ENCODE measurements at regions not wholly inside any gene's neighbourhood (a gene's known extent, or its start where the extent isn't known, plus 50 kb on each side); places are given as distances from the start of the nearest gene placed in this dataset.

DNA sequence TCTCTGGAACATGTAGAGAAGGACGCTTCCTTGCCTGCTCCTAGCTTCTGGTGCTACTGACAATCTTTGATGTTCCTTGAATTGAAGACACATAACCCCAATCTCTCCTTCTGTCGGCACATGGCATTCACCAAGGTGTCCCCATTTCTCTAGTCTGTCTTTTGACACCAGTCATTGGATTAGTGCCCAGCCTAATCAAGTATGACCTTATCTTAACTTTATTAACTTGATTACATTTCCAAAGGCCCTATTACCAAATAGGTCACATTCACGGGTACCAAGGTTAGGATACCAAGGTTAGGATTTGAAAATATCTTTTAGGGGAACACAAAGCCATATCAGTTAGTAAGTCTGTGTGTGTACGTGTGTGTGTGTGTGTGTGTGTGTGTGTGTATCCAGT lies 377.9 kb downstream of the CMPK2 start:
- H3K9me3 Mint-ChIP-seq = no peaks in the 10 kb centered on the region
- peaks cover 3% of the 10 kb centered on the region for H3K27me3 Mint-ChIP-seq
- no peak for ATAC-seq (ENCODE audit: low read depth)
- H3K36me3 Mint-ChIP-seq = no peaks in the 10 kb centered on the region
- POLR2A ChIA-PET = no interaction called here
- no peaks in the 10 kb centered on the region for H3K4me1 Mint-ChIP-seq
- H3K27ac Mint-ChIP-seq = no peak overlapping the region
- no peak for DNase-seq
- no peak overlapping the region for H3K4me3 Mint-ChIP-seq

DNA sequence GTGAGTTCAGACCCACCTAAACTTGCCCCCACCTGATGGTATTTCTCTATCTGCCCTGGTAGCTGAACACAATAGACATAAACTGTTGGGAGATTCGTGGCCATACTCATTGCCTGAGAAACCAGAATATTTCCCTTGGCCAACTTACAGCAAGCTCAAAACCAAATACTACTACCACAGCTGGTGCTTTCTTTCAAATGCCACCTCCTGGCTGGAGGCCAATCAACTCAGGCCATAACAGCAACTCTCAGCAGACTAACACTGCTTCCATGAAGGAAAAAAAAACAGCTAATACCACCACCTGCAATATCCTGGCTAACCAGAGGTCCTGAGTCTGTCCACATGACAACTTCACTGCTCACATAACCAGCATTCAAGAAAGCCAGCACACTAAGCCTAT lies 373.1 kb downstream of the CMPK2 start:
- DNase-seq = no peak
- no peaks in the 10 kb centered on the region for H3K36me3 Mint-ChIP-seq

DNA sequence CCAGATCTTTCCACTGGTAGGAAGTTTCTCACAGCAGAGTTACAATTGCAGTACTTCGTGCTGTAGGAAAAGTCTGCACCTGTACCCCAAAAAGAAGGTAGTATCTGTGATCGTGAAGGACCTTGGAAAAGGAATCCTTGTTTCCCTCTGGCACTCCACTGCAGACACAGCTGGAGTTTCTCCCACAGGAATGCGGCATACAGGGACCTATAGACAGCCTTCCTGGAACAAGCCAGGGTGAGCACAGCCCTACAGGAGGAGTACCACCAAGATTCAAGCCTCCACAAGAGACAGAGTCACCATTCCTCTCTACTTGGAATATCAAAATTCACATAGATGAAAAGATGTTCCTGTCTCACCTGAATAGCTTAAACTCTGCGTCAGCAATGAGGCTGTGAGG lies 372.4 kb downstream of the CMPK2 start:
- DNase-seq (no peak), ATAC-seq (ENCODE audit: low read depth) (no peak)
- Mint-ChIP-seq H3K9me3 (no peaks in the 10 kb centered on the region), H3K36me3 (no peaks in the 10 kb centered on the region), H3K4me1 (no peaks in the 10 kb centered on the region), H3K27ac (no peak overlapping the region), H3K4me3 (no peak overlapping the region), H3K27me3 (no peaks in the 10 kb centered on the region)
- POLR2A ChIA-PET = no interaction called here

More for the DNA sequence above, 373.1 kb downstream of the CMPK2 start:
- no peaks in the 10 kb centered on the region for H3K9me3 Mint-ChIP-seq
- POLR2A ChIA-PET = no interaction called here
- no peak for ATAC-seq (ENCODE audit: low read depth)
- H3K27ac Mint-ChIP-seq = no peak overlapping the region
- H3K4me1 Mint-ChIP-seq = no peaks in the 10 kb centered on the region
- no peaks in the 10 kb centered on the region for H3K27me3 Mint-ChIP-seq
- H3K4me3 Mint-ChIP-seq = no peak overlapping the region

DNA sequence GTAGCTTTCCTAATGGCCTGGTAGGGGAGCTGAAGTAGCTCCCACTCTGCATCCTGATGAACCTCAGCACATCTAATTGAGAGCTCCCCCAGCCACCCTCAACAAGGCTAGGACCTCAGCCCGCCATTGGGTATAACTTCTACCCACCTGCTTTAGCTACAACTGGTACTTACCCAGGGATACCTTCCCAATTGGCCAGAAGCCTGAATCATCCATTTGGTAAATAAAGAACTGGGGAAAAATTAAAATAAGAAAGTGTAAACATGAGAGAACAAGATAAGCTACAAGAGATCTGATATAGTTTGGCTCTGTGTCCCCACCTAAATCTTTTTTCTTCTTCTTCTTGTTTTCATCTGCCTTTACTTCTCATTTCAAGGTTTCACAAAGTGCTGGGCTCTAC lies 372.0 kb downstream of the CMPK2 start:
- Mint-ChIP-seq H3K27me3 (no peaks in the 10 kb centered on the region), H3K9me3 (no peaks in the 10 kb centered on the region), H3K36me3 (no peaks in the 10 kb centered on the region), H3K4me1 (no peaks in the 10 kb centered on the region), H3K27ac (no peak overlapping the region), H3K4me3 (no peak overlapping the region)
- DNase-seq (no peak), ATAC-seq (ENCODE audit: low read depth) (no peak)
- POLR2A ChIA-PET = no interaction called here

DNA sequence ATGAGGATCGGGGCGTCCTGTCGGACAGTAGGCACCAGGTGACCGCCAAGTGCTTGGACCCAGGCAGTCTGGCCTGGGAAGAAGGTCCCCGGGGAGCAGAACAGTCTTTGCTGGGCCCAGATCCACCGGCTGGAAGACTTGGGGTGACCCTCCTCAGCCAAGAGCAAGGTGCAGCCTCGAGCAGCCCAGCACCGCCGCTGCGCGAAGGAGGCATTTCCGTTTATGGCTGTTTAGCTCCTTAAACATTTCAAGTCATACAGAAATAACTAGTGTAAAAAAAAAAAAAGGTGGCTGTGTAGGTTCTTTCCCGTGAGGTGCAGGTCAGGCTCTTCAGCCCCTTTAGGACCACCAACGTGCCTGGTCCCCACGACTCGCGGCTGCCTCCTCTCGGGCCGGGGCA lies 370.2 kb downstream of the CMPK2 start:
- H3K4me1 Mint-ChIP-seq = no peaks in the 10 kb centered on the region
- H3K4me3 Mint-ChIP-seq = no peak overlapping the region
- ATAC-seq (ENCODE audit: low read depth) (no peak), DNase-seq (no peak)
- POLR2A ChIA-PET = no interaction called here
- no peaks in the 10 kb centered on the region for H3K36me3 Mint-ChIP-seq
- H3K9me3 Mint-ChIP-seq = no peaks in the 10 kb centered on the region
- no peak overlapping the region for H3K27ac Mint-ChIP-seq
- H3K27me3 Mint-ChIP-seq = no peaks in the 10 kb centered on the region

DNA sequence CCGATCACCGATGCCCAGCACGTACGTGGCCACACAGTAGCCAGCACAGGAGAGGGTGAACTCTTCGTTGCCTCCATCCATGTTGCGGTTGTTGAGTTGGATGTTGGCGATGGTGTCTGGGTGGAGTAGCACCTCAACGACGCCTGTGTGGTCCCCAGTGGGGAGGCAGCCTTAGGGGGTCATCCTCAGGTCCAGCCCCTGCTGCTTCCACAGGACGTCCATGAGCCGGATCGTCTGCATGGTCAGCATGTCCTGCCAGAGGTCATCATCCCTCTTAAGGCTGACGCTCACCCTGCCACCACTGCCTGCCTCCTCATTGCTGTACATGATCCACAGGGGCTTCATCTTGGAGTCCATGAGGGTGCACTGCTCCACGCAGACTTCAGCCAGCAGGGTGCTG lies 369.3 kb downstream of the CMPK2 start:
- no peaks in the 10 kb centered on the region for H3K36me3 Mint-ChIP-seq
- no peak overlapping the region for H3K27ac Mint-ChIP-seq
- no peaks in the 10 kb centered on the region for H3K4me1 Mint-ChIP-seq
- H3K4me3 Mint-ChIP-seq = no peak overlapping the region
- H3K27me3 Mint-ChIP-seq = no peaks in the 10 kb centered on the region
- POLR2A ChIA-PET = no interaction called here
- H3K9me3 Mint-ChIP-seq = no peaks in the 10 kb centered on the region
- no peak for ATAC-seq (ENCODE audit: low read depth)
- no peak for DNase-seq

DNA sequence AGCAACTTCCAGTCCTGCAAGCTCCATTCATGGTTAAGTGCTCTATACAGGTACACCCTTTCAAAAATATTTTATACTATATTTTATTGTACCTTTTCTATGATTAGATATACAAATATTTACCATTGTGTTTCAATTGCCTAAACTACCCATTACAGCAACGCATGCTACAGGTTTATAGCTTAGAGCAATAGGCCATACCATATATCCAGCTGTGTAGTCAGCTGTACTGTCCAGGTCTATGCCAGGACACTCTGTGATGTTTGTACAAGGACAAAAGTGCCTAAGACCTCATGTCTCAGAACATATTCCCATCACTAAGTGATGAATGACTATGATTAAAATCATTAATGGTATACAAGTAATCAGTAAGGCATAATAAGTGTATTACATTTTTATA lies 368.7 kb downstream of the CMPK2 start:
- no peak overlapping the region for H3K4me3 Mint-ChIP-seq
- no peaks in the 10 kb centered on the region for H3K9me3 Mint-ChIP-seq
- no peaks in the 10 kb centered on the region for H3K4me1 Mint-ChIP-seq
- ATAC-seq (ENCODE audit: low read depth) = no peak
- no peaks in the 10 kb centered on the region for H3K36me3 Mint-ChIP-seq
- H3K27me3 Mint-ChIP-seq = no peaks in the 10 kb centered on the region
- H3K27ac Mint-ChIP-seq = no peak overlapping the region
- DNase-seq = no peak
- POLR2A ChIA-PET = no interaction called here

DNA sequence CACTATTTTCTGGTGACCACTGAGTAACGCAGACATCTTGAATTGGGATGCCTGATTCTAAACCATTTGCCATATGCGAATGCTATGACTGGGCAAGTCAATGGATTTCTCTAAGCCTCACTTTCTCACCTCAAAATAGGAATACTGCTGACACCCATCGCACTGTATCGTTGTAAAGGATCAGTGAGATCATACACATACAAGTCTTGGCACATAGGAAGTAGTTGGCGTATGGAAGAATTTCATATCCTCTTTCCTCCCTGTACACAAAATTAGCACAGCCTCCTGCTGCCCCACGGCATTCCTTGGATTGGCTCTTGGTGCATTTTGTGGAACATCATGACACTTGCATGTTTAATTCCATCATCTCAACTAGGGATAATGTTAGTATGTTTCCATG lies 366.9 kb downstream of the CMPK2 start:
- DNase-seq = no peak
- H3K36me3 Mint-ChIP-seq = no peaks in the 10 kb centered on the region

DNA sequence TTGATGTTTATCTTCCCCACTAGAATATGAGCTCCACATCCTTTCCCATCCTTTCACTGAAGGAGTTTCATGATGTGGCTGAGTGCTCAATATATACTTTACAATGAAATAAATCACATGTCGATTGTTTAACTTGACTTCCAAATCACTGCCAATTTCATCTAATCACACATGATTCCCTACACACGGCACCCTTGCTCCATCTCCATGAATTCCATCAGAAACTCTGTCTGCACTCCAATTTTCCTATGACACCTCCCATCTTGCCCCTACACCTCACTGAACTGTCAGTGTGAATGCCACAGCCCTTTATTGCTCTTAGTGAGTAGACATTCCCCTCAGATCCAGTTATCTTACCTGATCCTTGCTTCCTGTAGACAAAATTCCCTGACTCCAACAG lies 366.0 kb downstream of the CMPK2 start:
- Mint-ChIP-seq H3K27me3 (no peaks in the 10 kb centered on the region), H3K9me3 (no peaks in the 10 kb centered on the region), H3K4me3 (no peak overlapping the region), H3K36me3 (no peaks in the 10 kb centered on the region), H3K4me1 (no peaks in the 10 kb centered on the region), H3K27ac (no peak overlapping the region)
- ATAC-seq (ENCODE audit: low read depth) = no peak
- DNase-seq = no peak
- POLR2A ChIA-PET = no interaction called here

More for the DNA sequence above, 366.9 kb downstream of the CMPK2 start:
- H3K4me3 Mint-ChIP-seq = no peak overlapping the region
- POLR2A ChIA-PET = no interaction called here
- H3K27me3 Mint-ChIP-seq = no peaks in the 10 kb centered on the region
- no peaks in the 10 kb centered on the region for H3K9me3 Mint-ChIP-seq
- no peaks in the 10 kb centered on the region for H3K4me1 Mint-ChIP-seq
- ATAC-seq (ENCODE audit: low read depth) = no peak
- no peak overlapping the region for H3K27ac Mint-ChIP-seq

DNA sequence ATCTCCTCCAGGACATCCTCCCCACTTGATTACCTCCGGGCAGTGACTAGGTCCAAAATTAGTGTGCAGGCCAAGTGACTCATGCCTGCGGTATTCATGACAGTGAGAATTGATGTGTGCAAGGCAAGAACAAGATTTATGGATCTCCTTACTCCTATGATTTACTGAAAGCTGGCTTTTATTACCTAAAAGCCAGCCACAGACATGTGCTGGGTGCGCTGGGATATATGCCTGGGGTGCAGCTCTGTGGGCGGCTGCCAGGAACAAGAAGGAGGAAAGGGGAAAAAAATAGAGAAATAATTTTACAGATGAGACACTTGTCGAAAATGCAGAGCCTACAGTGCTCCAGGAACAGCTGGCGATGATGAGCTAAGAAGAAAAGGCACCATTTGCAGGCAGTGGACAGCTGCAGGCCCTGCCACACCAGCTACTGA lies 359.3 kb downstream of the CMPK2 start:
- no peaks in the 10 kb centered on the region for H3K36me3 Mint-ChIP-seq
- DNase-seq = no peak

DNA sequence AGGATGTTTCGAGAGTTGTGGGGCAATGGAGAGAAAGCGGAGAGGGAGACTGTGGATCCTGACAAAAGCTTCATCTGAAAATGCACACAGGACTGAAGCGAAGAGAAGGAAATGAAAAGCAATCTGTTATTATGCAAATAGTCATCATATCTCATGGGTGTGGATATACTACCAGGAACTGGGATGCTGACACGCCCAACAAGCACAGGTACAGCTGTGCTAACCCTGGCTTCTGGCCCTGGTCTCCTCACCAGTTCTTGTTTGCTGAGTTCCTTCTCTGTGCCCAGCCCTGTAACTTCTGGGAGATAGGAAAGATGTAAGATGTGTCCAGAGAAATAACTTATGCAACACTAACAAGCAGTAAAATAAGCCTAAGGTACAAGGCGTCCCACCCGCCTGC lies 358.8 kb downstream of the CMPK2 start:
- H3K4me3 Mint-ChIP-seq = no peak overlapping the region
- no peaks in the 10 kb centered on the region for H3K27me3 Mint-ChIP-seq
- no peaks in the 10 kb centered on the region for H3K36me3 Mint-ChIP-seq
- no peak for DNase-seq
- no peak overlapping the region for H3K27ac Mint-ChIP-seq
- no peaks in the 10 kb centered on the region for H3K9me3 Mint-ChIP-seq
- POLR2A ChIA-PET = no interaction called here
- no peaks in the 10 kb centered on the region for H3K4me1 Mint-ChIP-seq
- ATAC-seq (ENCODE audit: low read depth) = no peak

More for the DNA sequence above, 359.3 kb downstream of the CMPK2 start:
- Mint-ChIP-seq H3K4me1 (no peaks in the 10 kb centered on the region), H3K27ac (no peak overlapping the region), H3K4me3 (no peak overlapping the region), H3K9me3 (no peaks in the 10 kb centered on the region), H3K27me3 (no peaks in the 10 kb centered on the region)
- ATAC-seq (ENCODE audit: low read depth) = no peak
- POLR2A ChIA-PET = no interaction called here

DNA sequence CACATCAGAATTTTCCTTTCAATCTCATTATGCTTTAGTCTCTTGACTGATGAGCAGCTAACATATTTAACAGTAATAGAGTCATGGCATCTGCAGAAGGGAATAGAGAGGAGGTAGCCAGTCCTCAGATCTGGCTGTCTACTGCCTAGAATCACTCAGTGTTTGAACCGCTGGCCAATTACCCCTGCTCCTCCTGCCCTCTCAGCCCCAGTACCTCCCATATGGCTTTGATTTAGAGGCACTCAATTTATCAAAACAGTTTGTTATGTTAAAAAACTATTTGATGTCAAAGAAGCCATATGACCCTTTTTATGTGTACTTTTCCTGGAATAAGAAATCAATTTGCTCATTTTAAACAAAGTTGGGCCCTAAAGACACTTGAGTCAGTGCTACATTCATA lies 355.2 kb downstream of the CMPK2 start:
- DNase-seq (no peak), ATAC-seq (ENCODE audit: low read depth) (no peak)
- no peaks in the 10 kb centered on the region for H3K27me3 Mint-ChIP-seq
- H3K4me3 Mint-ChIP-seq = no peak overlapping the region
- H3K9me3 Mint-ChIP-seq = no peaks in the 10 kb centered on the region
- POLR2A ChIA-PET = no interaction called here
- H3K27ac Mint-ChIP-seq = no peak overlapping the region
- no peaks in the 10 kb centered on the region for H3K4me1 Mint-ChIP-seq
- no peaks in the 10 kb centered on the region for H3K36me3 Mint-ChIP-seq

DNA sequence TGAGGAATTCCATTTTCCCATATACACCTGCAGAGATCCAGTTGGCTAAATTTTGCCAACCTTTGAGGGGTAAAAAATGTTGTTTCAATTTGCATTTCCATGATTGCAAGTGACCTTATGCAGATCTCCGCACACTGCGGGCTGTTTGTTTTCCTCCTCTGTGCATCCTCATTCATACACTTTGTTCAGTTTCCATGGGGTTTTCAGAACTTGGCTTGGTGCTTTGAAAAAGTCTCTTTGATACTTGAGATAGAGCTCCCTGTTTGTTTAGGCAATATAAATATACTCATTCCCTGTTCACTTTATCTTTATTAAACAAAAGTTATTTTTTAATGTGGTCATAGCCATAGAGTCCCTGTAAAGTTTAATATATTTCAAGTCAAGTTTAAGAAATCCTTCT lies 353.1 kb downstream of the CMPK2 start:
- no peak overlapping the region for H3K27ac Mint-ChIP-seq
- no peaks in the 10 kb centered on the region for H3K27me3 Mint-ChIP-seq
- ATAC-seq (ENCODE audit: low read depth) (no peak), DNase-seq (no peak)
- no peaks in the 10 kb centered on the region for H3K9me3 Mint-ChIP-seq
- H3K4me3 Mint-ChIP-seq = no peak overlapping the region
- POLR2A ChIA-PET = no interaction called here
- no peaks in the 10 kb centered on the region for H3K4me1 Mint-ChIP-seq
- no peaks in the 10 kb centered on the region for H3K36me3 Mint-ChIP-seq

DNA sequence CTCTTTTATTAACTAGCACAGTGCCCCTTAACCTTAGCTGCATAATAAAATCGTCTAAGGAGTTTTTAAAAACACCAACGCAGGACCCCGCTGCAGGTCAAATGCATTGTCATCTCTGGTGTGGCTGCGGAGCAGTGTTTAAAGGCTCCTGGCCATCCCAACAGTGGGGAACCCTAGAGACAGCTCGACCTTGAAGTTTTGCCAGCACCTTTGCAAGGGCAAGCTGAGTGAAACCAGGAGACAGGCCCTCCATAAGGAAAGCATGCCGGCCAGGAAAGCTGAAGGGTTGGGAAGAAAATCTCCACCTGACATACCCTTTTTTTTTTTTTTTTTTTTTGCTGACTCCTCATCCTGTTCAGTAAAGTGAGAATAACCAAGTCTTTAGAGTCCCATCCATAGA lies 349.0 kb downstream of the CMPK2 start:
- Mint-ChIP-seq H3K27ac (no peak overlapping the region), H3K4me1 (no peaks in the 10 kb centered on the region), H3K9me3 (no peaks in the 10 kb centered on the region), H3K27me3 (no peaks in the 10 kb centered on the region), H3K36me3 (no peaks in the 10 kb centered on the region), H3K4me3 (no peak overlapping the region)
- ATAC-seq (ENCODE audit: low read depth) (no peak), DNase-seq (no peak)
- POLR2A ChIA-PET = no interaction called here

DNA sequence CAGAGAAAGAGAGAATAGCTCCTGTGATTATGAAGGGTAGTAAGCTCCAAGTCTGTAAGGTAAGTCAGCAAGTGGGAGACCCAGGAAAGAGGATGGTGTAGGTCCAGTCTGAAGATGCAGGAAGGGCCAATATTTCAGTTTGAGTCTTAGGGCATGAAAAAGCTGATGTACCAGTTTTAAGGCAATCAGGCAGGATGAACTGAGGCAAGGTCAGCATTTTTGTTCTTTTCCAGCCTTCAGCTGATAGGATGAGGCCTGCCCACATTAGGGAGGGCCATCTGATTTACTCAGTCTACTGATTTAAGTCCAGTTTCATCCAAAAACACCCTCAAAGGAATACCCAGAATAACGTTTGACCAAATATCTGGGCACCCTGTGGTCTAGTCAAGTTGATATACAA lies 347.3 kb downstream of the CMPK2 start:
- POLR2A ChIA-PET = no interaction called here
- no peaks in the 10 kb centered on the region for H3K4me1 Mint-ChIP-seq
- DNase-seq (no peak), ATAC-seq (ENCODE audit: low read depth) (no peak)
- no peaks in the 10 kb centered on the region for H3K9me3 Mint-ChIP-seq
- no peak overlapping the region for H3K27ac Mint-ChIP-seq
- H3K4me3 Mint-ChIP-seq = no peak overlapping the region
- no peaks in the 10 kb centered on the region for H3K36me3 Mint-ChIP-seq
- H3K27me3 Mint-ChIP-seq = no peaks in the 10 kb centered on the region
